GM19351 (cell line): ENCODE measurements at regions not wholly inside any gene's neighbourhood (a gene's known extent, or its start where the extent isn't known, plus 50 kb on each side); places are given as distances from the start of the nearest gene placed in this dataset.

ENCODE experiments used
- ATAC-seq: cut with Tn5 transposase; IDR thresholded peaks from one replicate; pipeline ENCODE4 v1.9.1; 2021; ENCODE audit warnings: mild to moderate bottlenecking, moderate library complexity; ENCODE audit not compliant: unreplicated experiment

DNA sequence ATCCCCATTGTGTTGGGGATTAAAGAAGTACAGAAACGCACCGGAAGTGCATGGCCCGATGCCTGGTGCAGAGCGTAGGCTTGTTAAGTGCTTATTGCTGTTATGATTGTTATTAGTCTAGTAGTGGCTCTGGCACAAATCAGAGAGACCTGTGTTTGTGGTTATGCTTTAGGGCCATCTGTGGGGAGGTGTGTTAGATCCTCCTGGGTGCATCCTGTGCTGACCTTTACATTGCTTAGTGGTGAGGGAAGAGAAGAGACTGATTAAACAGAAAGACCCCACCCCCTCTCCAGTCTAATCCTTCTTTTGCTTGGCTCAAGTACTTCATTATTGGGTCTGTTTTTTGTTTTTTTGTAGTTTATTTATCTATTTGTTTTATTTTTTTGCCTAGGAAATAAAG, 112.7 kb upstream of the SPRY4 start:
- no peak for ATAC-seq

DNA sequence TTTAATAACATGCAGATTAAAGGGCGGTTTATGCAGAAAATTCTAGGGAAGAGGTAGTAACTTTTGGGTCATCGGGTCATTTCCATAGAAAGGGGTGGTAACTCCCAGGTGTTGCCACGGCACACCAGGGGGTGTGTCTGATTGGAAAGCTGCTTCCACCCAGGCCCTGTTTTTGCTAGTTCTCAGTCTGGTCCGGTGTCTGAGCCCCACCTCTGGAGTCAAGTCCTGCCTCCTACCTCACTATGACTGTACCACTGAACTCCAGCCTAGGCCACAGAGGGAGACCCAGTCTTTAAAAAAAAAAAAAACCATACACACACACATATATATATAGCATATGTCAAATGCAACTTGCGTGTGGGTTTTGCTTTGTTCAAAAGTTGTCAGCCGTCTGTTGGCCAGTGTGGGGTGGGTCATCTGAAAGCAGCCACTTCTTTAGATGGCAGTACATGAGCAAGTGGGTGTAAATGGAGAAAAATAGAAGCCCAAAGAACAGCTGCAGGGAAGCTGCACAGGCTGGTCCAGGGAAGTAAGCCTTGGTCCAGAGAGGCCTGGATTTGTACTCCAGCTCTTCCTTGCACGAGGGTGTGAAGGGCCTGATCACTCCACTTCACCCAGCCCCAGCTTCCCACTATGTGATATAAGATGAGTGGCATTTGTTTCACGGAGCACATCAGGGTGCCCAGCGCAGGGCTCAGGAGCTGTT, 110.7 kb upstream of the SPRY4 start:
- no peak for ATAC-seq

GRCh38 chr5:142434322-142434612, 109.4 kb upstream of the SPRY4 start:
- ATAC-seq: no peak

DNA sequence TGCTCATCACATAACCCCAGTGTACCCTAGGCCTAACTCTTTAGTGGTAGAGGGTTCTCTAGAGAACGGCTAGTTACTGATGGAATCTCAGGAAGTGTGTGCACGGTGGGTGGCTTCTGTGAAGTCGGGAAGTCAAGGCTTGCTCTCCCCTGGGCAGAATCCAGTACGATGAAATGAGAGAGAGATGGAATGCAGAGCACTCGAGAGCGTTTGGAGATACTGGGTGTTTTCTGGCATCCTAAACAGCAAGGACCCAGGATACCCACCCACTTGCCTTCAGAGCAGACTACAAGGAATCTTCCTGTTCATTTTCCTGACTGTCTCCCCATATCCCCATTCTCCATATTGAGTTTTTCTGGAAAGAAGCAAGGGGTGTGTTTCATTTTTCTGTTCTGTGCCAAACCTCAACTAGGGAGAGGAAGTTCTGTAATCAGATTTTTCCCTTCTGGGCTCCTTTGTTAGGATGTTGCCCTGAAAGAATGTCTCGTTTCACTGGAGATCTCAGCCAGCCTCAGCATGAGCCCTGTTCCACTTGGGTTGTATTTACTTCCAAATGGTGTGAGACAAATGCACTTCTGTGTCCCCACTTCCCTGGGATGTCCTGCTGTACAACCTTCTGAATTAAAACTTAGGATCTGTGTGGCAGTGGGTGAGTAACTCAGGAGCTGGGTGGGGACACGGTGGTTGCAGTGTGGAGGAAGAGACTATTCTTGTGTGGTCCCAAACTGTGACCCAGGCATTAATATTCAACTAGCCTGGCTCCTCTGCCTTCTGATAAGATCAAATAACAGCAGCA, 108.9 kb upstream of the SPRY4 start:
- ATAC-seq: no peak

DNA sequence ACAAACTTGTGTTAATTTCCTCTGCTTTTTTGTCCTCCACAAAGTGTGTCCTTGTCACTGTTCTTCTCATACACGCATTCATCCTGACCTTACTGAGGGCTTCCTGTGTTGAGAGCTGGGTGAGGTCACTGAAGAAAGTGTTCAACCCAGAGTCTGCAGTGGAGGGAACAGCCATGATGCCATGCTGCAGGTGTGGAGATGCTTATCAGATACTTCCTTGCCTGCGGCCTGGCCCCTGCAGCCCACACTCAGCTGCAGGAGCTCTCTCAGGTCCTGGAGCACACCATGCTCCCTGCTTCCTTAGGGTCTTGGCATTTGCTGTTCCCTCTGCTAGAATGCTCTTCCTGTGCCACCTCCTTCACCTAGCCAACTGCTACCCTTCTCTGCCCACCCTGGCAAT, 108.1 kb upstream of the SPRY4 start:
- ATAC-seq: no peak

DNA sequence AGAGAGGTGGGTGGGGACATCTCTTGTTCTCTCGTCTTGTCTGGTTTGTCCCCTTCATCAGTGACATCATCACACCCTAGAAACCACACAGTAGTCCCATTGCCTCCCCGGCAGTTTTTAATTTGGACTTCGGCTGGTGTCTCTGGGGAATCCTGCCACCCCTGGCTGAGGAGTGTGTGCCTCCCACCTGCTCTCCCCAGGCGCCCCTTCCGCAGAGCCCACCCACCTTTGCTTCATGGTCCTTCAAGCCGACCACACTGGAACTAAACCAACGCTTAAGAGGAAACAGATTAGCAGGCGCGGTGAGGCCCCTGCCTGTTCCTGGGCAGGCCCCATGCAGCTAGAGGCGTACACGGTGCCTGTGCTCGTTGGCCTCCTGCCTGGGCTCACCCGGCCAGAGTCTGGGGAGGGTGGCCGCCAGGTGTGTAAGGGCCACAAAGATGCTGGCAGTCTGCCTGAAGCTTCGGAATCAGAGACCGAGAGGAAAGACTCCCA, 107.6 kb upstream of the SPRY4 start:
- ATAC-seq: no peak

- ATAC-seq: no peak
These were observed 104.1 kb upstream of the SPRY4 start for GRCh38 chr5:142428773-142429473.

DNA sequence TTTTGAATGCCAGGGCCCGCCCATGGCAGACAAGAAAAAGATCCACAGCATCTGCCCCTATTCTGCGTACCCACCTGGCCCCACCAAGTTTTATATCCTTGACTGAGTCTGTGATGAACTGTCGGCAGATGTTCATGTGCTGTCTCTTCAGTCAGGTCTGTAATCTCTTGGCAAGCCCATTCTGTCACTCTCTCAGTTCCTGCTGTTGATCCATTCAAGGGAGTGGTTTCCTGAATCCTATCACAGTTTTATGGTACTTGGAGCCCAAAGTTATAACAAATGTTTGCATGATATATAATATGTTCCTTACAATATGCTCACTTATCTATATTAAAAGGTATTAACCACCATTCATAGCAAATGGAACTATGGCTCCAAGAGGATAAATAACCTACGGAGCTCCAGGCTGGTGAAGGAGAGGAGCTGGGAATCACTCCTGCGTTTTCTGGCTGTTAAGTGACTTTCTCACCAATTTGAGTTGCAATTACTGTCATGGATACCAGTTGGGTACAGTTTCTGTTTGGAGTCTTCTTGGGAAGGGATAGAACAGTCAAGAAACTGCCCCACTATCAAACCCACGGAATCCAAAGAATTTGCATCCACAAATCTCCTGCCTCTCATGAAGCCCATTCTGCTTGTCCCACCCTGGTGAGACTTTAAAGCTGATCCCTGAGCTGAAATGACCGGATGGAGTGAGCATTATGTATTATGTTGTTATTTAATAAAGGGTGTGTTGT, 103.4 kb upstream of the SPRY4 start:
- no peak for ATAC-seq

DNA sequence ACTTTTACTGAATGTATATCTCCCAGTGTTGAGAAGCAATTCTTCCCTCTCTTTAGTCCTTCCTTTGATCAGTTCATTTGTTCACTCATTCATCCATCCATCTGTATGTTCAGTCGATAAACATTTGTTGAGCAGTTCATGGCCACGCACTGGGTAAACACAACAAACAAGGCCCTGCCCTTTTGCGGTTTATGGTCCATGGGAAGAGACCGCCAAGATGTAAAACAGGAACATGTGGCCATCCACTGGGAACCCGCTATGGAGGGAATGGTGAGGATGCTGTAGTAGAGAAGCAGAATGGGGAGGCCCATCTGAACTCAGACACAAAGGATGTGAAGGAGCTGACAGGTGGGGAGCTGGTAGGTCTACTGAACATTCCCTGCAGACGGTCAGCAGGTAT, 102.7 kb upstream of the SPRY4 start:
- no peak for ATAC-seq

DNA sequence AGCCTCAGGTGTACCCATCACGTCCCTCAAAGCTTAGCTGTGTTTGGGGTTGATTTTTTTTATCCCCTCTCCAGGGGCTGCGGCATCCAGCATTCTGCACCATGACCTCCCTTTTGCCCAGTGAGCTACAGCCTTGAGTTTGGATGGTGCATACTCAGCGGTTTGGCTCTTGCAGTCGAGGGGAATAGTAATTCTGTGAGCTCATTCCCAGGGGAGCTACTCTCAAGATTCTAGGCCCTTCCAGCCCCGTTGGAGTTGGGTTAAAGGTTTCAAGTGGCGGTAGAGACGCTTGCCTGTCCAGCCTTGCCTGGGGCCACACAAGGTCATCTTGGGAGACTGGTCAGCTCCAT, 102.2 kb upstream of the SPRY4 start:
- ATAC-seq: no peak

GRCh38 chr5:142426129-142427014, 101.6 kb upstream of the SPRY4 start:
- no peak for ATAC-seq

GRCh38 chr5:142425286-142426065, 100.7 kb upstream of the SPRY4 start:
- no peak for ATAC-seq

- ATAC-seq: no peak
These were observed 97.6 kb upstream of the SPRY4 start for GRCh38 chr5:142422429-142422828.

GRCh38 chr5:142421621-142422397, 97.0 kb upstream of the SPRY4 start:
- ATAC-seq: no peak

DNA sequence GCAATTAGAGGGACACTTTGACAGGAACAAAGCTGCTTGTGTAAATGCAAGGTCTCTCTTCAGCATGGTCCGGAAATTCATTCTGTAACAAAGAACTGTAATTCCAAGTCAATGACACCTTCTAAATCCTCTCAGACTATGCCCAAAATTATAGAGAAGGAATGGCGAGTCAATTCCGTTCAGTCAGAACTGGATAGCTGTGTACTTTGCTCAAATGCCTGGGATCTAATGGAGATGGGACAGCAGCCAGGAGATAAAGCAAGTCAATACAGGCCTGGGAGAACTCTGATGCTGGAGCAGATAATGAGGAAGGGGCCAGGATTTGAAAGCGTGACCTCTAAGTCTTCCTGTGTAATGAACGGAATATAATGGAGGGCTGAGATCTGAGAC, 96.4 kb upstream of the SPRY4 start:
- ATAC-seq: no peak

DNA sequence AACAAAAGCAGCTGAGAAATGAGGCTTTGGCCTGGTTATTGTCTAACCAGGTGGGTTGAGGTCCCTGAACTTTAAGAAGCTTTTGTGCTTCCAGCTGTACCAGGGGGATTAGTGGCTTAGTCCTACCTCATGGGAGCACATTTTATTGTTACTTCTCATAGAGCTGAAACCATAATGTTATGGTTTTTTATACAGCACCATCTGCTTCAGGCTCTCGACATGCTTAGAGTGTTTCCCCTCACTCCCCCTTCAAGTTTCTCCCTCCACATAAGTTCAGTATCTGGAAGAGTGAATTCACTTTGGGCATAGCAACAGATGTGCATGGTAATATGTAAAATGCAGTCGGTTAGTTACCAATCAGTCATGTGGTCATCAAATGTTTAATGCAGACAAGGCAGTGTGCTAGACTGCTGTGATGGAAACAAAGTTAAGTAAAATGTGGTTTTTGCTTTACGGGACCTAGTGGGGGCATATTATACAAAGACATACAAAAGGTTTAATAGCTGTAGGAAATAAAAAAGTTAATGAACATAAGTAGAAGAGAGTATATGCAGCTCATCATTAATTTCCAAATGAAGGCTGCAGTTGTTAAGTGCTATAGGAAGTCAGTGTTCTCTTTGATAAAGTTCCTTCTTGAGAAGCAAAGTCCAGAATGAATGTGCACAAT, 95.9 kb upstream of the SPRY4 start:
- ATAC-seq: no peak

GRCh38 chr5:142412581-142412980, 87.8 kb upstream of the SPRY4 start:
- no peak for ATAC-seq

- no peak for ATAC-seq
These were observed 87.0 kb upstream of the SPRY4 start for GRCh38 chr5:142411656-142412425.
